NCI-H524 treated with DMSO at 0.1 percent for 48 hours (cell line): ENCODE measurements at regions not wholly inside any gene's neighbourhood (a gene's known extent, or its start where the extent isn't known, plus 50 kb on each side); places are given as distances from the start of the nearest gene placed in this dataset.
"Not testable (repeated sequence)": the region's sequence is repeated elsewhere in the genome, so short reads cannot be mapped to it uniquely, and the experiment has no call there.

Source experiments
- DNase-seq: peaks from one replicate; lab custom pipeline; 2025; lab: John Stamatoyannopoulos, UW

DNA sequence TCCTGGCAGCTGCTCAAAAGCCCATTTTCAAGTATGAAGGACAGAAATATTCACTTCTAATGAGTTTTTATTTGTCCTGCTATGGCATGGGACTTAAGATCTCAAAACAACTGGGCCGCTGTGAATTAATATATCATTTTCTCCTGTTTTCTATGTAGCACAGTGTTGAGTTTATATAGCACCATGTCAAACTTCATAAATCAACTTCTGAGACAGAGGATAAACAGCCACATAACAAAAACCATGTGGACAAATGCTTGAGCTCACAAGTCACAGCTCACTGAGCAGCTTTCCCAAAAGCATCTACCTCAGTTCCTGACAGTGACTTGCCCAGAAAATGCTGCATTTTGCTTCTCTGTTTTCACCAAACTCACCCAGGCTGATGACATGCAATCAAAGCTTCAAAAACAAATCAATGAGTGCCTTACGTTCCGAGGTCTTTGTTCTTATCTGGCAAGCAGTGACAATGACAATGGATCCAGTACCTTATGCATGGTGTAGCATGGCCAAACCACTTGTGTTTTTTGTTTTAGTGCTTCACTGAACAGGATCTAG lies 722.6 kb downstream of the LRRIQ3 start:
- no peak for DNase-seq

DNA sequence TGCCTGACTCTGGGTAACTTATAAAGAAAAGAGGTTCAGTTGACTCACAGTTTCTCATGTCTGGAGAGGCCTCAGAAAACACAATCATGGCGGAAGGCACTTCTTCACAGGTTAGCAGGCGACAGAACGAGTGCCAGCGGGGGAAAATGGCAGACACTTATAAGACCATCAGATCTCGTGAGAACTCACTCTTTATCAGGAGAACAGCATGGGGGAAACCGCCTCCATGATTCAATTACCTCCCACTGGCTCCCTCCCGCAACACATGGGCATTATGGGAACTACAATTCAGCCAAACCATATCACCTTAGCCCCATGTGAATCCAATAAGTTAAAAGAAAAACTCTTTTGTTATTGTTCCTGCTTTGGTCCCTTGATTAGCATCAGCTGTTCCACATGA lies 725.2 kb downstream of the LRRIQ3 start:
- DNase-seq: no peak

DNA sequence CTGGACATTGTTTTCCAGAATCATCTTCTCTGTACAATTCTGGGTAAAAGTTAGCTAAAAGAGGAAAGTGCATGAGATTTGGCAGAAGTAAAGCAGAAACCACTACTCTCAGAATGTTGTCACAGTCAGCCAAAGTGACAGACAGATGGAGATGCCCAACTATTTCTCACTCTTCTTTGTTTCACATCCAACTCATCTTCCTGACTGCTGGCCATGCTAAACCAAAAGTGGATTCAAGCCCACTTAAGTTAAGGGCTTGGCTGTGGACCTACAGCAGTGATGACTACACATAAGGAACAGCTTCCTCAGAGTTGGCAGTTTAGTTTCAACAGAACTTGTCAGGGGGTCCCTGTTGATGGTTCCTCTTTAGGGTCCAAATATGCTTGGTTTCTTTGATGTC lies 730.2 kb downstream of the LRRIQ3 start:
- DNase-seq: no peak

DNA sequence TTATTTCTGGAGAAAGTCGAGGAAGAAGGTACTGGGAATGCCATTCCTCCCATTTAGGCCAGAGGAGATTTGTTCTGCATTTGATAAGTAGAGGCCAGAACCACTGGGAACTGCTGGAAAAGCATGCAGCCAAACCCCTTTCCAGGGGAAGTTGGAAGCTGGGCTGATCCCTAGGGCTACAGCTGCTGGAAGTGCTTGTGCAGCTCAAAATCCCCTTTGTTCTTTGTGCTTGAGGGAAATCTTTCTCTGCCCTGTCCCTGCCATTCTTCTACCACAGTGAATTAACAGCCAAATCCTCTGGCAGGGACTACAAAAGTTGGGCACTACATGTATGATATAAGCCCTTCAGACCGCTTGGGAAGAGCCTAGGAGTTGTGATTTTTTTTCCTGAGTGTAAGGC lies 734.1 kb downstream of the LRRIQ3 start:
- no peak for DNase-seq

DNA sequence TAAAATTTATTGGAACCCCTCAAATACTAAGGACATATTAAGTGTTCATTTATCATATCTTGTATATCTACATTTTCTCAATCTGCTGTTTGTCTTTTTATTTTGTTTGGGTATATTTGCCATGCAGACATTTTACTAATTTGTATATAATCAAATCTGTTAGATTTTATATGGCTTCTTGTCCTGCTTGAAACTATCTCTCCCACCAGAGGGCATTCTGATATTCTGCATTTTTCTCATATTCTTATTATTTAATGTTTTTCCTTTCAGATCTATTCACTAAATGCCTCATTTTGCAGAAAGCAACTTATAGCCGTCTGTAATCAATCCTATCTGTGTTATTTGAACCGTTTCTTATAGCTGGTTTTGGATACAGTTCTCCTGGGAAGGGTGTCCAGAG lies 745.5 kb downstream of the LRRIQ3 start:
- no peak for DNase-seq

DNA sequence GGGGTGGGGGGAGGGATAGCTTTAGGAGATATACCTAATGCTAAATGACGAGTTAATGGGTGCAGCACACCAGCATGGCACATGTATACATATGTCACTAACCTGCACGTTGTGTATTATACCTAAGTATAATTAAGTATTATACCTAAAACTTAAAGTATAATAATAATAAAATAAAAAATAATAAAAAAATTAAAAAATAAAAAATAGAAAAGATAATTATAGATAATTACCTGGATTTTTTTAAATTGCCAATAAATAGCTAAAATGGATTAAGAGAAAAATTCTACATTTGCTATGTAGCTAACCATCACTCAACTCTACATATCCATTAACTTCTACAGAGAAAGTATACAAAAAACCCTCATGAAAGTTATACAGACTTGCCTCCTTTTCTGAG lies 747.3 kb downstream of the LRRIQ3 start:
- not testable (repeated sequence) for DNase-seq

DNA sequence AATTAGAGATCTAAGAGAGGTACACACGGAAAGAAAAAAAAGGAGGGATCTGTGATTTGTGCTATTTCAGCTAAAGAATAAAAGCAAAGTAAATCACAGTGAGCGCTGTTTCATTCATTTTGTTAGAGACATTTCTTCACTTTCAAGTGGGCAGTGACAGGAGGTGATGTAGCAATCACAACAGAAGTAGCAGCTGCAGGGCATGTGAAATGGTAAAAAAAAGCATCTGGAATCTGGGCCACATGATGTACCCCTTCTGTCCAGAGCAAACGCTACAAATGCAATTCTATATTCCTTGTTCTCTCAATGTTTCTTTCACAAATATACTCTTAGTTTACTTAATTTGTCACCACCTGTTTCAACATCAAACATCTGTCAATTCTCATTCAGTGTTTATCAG lies 786.5 kb downstream of the LRRIQ3 start:
- DNase-seq: no peak

DNA sequence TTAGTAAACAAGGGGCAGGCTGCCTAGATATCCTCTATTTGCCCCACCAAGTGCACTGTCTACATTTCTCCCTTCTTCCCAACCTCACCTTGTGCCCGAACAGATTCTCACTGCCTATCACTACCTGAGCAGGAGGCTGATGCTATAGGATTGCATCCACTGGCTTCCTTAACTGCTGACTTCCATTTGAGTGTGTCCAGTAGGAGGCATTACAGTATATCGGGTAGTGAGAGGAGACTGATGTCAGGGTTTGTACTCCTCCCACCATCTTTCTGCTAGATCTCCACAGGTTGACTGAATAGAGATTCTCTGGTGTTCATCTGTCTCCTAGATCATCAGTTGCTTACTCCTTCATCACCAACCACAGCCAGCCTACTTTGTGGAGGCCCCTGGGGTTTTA lies 796.3 kb downstream of the LRRIQ3 start:
- DNase-seq: no peak

DNA sequence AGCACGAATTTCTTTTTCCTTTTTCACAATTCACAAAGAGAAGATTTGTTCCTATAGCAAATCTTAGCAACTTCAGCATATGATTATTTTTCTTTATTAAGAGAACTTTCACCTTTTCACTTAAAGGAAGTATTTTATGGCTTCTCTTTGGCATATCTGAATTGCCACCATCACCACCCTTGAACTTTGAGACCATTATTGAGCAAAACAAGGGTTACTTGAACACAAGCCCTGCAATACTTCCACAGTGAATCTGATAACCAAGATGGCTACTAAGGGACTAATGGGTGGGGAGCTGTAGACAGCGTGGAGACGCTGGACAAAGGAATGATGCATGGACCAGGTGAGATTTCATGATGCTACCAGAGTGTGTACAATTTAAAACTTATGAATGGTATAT lies 815.0 kb downstream of the LRRIQ3 start:
- no peak for DNase-seq

DNA sequence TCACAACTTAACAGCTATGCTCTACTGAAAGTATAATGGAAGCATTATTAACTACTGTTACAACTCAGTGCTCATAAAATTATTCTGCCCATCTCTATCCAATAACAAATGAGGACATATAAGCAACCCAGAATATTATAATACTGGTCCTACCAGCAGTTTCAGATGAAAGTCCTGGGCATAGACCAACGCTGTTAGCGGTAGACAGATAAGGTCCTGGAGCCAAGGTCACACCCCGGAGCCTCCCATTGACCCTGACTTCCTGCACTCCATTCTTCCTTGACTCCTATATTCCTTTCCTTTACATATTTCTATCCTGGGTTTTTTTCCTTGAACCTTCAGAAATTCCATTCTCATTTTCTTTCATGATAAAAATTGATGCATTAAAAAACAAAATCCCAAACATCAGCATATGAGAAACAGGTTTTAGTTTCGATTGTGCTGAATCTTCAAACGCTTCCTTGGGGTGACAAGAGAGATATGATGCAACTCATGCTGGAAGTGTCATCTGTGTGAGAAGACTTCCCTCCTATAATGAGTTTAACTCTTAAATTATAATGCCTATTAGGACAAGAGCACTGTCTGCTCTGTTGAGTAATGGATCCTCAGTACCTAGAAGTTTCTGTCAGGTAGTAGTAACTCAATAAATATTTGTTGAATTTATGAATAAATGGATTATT lies 831.1 kb downstream of the LRRIQ3 start:
- DNase-seq: no peak

DNA sequence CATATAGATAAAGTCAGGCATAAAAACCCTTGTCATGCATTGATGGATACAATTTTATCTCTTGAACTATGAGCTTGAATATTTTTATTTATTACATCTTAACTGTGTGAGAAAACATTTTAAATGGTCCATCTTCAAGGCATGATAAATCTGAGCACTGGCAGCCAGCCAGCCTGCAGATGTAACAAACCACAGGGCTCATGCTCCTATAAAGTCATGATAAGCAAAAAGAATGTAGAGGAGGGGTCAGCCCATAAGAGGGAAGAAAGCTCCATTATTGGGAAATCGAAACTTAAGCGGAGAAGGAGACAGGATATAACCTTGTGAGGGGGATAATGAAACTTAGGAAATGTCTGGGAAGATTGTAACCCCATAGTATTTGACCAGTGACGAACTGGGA lies 839.0 kb downstream of the LRRIQ3 start:
- DNase-seq: no peak

DNA sequence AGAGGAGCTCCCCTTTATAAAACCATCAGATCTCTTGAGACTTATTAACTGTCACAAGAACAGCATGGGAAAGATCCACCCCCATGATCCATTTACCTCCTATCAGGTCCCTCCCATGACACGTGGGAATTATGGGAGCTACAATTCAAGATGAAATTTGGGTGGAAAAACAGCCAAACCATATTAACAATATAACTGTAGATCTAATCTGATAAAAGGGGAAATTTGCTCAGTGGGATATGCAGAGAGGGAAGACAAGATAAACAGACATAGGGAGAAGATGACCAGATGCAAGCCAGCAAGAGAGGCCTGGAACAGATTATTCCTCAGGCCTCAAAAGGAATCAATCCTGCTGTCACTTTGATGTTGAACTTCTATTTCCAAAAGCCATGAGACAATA lies 841.5 kb downstream of the LRRIQ3 start:
- DNase-seq: no peak

DNA sequence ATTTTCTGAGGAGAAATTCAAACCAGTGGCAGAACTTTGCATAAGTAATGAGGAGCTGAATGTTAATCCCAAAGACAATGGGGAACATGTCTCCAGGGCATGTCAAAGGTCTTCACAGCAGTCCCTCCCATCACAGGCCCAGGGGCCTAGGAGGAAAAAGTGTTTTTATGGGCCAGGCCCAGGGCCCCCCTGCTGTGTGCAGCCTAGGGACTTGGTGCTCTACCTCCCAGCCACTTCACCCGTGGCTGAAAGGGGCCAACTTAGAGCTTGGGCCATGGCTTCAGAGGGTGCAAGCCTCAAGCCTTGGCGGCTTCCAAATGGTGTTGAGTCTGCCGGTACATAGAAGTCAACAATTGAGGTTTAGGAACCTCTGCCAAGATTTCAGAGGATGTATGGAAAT lies 854.0 kb downstream of the LRRIQ3 start:
- DNase-seq: no peak

DNA sequence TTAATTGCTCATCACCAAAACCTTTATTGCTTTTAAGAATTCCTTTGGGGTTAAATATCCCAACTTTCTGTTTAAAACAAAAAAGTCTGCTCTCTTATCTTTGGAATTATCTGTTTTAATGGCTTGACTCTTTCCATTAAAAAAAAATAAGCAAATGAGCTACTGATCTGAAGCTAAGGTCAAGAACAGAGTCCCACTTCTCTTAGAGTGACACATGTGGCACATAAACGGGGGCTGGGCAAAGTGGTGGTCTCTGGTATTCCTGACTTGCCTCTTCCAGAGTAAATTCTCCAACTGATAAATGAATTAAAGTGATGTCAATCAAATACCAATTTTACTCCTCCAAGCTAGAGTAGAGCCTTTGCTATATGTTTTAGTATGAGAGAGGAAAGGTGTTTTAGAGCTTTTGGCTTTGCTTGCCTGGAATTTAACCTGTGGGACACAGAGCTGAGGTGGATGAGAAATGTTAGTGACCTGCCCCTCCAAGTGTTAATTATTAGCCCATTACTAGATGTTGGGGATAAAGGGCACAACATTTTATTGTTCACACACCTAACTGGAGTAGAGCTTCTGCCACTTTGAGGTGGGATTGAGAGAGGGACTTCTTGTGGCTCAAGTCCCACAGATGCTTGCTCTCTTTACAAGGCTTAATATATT lies 864.0 kb downstream of the LRRIQ3 start:
- DNase-seq: no peak

DNA sequence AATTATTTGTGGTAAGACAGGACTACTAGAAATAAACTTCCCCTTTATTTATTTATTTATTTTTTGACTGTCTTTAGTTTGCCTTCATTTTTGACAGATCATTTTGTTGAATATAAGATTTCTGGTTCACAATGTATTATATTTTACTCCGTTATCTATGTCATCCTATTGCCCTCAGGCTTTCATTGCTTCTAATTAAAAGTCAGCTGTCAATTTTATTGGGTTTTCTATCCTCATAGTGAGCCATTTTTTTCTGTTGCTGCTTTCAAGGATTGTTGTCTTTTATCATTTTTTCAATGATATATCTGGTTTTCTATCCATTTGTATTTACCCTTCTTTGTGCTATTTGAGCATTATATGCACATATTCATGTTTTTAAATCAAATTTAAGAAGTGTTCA lies 866.2 kb downstream of the LRRIQ3 start:
- no peak for DNase-seq

DNA sequence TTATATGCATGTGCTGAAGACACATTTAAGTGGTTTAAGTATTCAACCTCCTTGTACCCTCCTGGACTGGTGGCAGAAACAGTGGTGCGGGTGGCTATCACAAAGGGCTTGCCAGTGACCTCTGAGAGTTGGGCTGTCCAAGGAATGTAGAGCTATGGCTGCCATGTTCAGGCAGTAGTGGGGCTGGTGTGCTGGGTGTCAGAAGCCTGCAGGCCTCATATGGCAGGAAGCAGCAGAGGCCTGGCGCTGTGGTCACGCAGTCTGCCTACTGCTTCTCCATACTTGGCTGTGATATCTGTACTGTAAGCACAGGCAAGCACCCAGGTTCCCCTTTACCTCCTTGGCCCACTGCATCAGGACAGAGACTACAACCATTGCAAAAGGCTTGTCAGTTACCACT lies 870.0 kb downstream of the LRRIQ3 start:
- DNase-seq: no peak

DNA sequence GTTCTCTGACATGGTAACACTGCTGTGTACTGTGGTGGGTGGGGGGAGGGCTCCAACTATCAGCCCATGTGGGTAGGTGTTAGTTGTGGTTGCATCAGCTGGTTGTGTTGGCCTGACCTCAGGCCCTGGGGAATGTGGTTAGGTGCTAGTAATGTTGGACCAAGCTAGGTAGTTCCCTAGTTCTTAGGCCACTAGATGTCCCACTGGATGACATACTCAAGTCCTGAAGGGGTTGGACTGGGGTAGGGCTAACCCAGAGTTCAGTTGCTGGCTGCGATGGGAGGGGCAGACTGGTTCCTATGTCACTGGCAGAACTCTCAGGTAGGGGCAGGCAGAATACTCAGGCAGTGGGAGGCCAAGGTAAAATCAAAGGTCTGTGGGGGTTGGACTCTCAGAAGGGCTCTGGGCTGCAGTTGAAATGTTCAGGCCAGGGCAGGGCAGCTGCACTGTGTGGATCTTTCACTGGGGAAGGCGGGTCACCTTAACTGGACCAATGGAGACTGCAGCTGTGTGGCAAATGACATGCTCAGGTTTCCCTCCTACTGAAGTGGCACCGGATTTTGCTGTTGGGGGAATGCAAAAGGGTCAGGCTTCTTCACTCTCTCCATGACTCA lies 870.7 kb downstream of the LRRIQ3 start:
- DNase-seq: no peak

DNA sequence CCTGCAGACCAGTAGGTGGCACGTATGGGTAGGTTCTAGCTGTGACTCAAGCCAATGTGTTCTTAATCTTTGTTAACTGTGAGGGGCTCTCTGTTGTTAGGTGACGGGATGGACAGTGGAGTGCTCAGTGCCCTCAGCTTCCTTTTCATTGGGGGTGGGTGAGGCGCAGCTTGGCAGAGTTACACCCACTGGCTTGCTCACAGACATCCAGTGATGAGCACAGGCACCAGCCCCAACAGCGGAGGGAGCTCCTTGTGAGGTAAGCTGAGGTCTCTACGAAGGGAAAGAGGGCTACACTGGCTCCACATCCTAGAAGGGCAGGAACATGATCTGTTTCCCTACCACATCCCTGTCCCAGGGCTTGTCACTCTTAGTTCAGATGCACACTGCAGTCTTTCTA lies 871.3 kb downstream of the LRRIQ3 start:
- DNase-seq: no peak

DNA sequence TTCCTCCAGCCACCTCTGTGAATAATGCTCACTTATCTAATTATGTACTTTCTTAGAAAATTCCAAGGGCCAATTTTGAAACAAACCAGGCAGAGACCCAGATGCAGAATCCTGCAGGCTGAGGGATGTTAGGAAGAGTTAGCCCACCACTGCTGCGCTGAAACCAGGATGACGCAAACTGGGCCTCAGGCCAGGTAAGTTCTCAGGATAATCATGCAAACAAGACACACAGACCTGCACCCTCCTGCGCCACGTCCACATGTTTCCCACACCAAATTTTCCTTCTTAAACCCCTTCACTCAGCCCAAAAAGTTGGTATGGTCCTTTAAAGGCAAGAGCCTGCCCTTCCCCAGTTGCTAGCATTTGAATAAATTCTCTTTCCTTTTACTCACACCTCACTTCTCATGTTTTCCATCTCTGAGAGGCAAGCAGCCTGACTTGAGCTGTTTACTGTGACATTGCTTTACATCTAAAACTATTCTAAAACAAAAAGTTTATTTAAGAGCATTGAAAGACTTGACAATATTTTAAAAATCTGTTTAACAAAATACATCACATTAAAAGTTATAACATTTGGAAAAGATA lies 887.1 kb downstream of the LRRIQ3 start:
- no peak for DNase-seq

DNA sequence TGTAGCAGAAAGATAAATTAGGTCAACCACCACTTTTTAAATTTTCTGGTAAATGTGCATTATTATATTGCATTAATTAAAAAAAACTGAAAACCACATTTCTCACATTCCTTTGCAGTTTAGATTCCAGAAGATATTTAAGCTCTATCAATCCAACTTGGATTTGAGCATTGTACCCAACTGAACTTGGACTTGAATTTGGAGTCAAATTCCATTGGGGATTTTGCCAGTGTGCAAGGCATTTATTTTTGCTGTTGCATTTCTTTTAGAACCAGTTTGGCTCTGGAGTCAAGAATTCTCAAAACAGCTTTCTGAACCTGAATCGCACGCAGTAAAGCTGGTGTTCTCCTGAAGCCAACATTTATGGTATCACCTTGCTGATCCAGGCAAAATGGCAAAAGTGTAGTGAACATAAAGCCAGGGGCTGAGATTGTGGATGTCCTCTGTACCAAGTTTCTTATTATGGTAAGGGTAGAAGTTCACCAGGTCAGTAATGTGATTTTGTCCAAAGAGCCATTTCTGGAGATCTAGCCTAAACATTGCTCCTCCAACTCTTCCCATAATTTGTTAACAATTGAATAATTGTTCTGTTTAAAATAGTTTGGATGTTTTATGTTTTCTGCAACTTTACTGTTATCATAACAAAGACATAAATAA lies 890.9 kb downstream of the LRRIQ3 start:
- DNase-seq: no peak

DNA sequence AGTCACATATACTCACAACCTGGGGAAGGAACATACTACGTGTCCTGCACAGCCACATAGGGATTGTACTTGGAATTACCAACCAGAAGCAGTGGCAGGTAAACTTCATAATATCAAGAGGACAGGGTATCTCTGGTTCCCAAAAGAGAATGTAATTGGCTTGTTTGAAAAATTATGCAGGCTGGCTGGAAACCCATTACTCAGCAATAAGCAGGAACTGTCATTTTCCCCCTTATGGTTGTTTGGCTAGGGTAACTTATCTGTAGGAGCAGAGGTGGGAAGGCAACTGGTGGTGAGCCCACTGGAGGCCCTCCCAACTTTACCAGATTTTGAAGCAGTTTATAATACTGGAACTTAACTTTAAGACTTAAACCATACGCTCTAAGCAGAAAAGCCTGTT lies 924.1 kb downstream of the LRRIQ3 start:
- DNase-seq: no peak

DNA sequence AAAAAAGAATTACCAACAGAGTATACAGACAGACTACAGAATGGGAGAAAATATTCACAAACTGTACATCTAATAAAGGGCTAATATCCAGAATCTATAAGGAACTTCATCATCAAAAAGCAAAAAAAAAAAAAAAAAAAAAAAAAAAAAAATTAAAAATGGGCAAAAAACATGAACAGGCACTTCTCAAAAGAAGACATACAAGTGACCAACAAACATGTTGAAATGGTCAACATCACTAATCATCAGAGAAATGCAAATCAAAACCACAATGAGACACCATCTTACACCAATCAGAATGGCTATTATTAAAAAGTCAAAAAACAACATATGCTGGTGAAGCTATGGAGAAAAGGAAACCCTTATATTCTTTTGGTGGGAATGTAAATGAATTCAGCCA lies 952.8 kb downstream of the LRRIQ3 start:
- DNase-seq: not testable (repeated sequence)
